H1 (cell line): ENCODE measurements at regions not wholly inside any gene's neighbourhood (a gene's known extent, or its start where the extent isn't known, plus 50 kb on each side); places are given as distances from the start of the nearest gene placed in this dataset.

Experiments
- CTCF ChIA-PET: fragments of 300-600 bp; sonication (Branson Sonifier 250); formaldehyde crosslinking; loops from one replicate; lab custom pipeline; 2021; ENCODE audit not compliant: partially characterized antibody; lab: Charles Lee
- POLR2A ChIA-PET: fragments of 300-600 bp; sonication (Branson Sonifier 250); formaldehyde crosslinking; loops from one replicate; lab custom pipeline; 2021; ENCODE audit warnings: inconsistent platforms; ENCODE audit not compliant: partially characterized antibody; lab: Charles Lee
- DNase-seq, 2 experiments: peaks; one replicate each; pipeline versions ENCODE4 v3.0.0 to v3.0.0-alpha.2; 2010 to 2022; ENCODE audit warnings: low spot score in 2 of 2, low read depth in 1 of 2, mixed read lengths in 1 of 2
- FAIRE-seq: peaks from 2 replicates; lab custom pipeline; 2011; peaks lifted over from hg19 to GRCh38; lab: Jason Lieb, UNC
- H2AFZ ChIP-seq: 2 replicates; pipeline ENCODE4 v1.8.1; 2012; ENCODE audit warnings: low read length, inconsistent platforms
- H2AK5ac ChIP-seq: 2 replicates; pipeline ENCODE4 v1.6.1; 2013; ENCODE audit warnings: low read depth, low read length
- H2BK120ac ChIP-seq: replicated peaks from 2 replicates; pipeline ENCODE3; 2013; ENCODE audit warnings: low read depth, low read length, inconsistent platforms
- H2BK12ac ChIP-seq: 2 replicates; pipeline ENCODE4 v1.6.1; 2013; ENCODE audit warnings: low read depth, low read length
- H2BK15ac ChIP-seq: 2 replicates; pipeline ENCODE4 v1.6.1; 2013; ENCODE audit warnings: low read length
- H2BK20ac ChIP-seq: 2 replicates; pipeline ENCODE4 v1.6.1; 2013; ENCODE audit warnings: low read length
- H2BK5ac ChIP-seq: 2 replicates; pipeline ENCODE4 v1.6.1; 2013; ENCODE audit warnings: low read depth, low read length
- H3K14ac ChIP-seq: 2 replicates; pipeline ENCODE4 v1.6.1; 2013; ENCODE audit warnings: inconsistent platforms; ENCODE audit not compliant: insufficient read length
- H3K18ac ChIP-seq: 2 replicates; pipeline ENCODE4 v1.6.1; 2013; ENCODE audit warnings: low read length; ENCODE audit errors: extremely low read depth
- H3K23ac ChIP-seq: 2 replicates; pipeline ENCODE4 v1.6.1; 2013; ENCODE audit warnings: inconsistent platforms; ENCODE audit not compliant: insufficient read length
- H3K23me2 ChIP-seq: 2 replicates; pipeline ENCODE4 v1.6.1; 2013; ENCODE audit warnings: low read depth, low read length
- H3K27ac ChIP-seq: 2 replicates; pipeline ENCODE4 v1.6.1; 2011; ENCODE audit warnings: low read depth, low read length, inconsistent platforms
- H3K27me3 ChIP-seq, 4 experiments: replicated peaks in 1 of 4; 1 replicate in 1 of 4; 2 replicates in 3 of 4; pipeline versions ENCODE4 v1.6.1 to v1.8.1; 2011 to 2013; ENCODE audit warnings: low read length in 3 of 4, mild to moderate bottlenecking in 3 of 4, inconsistent platforms in 2 of 4, mixed read lengths in 2 of 4, moderate library complexity in 1 of 4; ENCODE audit not compliant: control insufficient read depth in 3 of 4, insufficient read depth in 3 of 4; ENCODE audit errors: extremely low read depth in 1 of 4
- H3K36me3 ChIP-seq, 4 experiments: 2 replicates each; pipeline versions ENCODE4 v1.6.1 to v1.8.1; 2011 to 2013; ENCODE audit warnings: mild to moderate bottlenecking in 4 of 4, low read length in 3 of 4, moderate library complexity in 2 of 4, control low read depth in 1 of 4, inconsistent platforms in 1 of 4; ENCODE audit not compliant: insufficient read depth in 4 of 4, control insufficient read depth in 2 of 4
- H3K4ac ChIP-seq: replicated peaks from 2 replicates; pipeline ENCODE3; 2013; ENCODE audit warnings: low read length, low read depth, mixed read lengths, inconsistent platforms; ENCODE audit not compliant: insufficient read length
- H3K4me1 ChIP-seq, 4 experiments: replicated peaks in 1 of 4; 1 replicate in 1 of 4; 2 replicates in 3 of 4; pipeline versions ENCODE4 v1.6.1 to v1.8.1; 2011 to 2013; ENCODE audit warnings: low read length in 3 of 4, inconsistent platforms in 2 of 4, mixed read lengths in 1 of 4; ENCODE audit not compliant: insufficient read depth in 4 of 4, control insufficient read depth in 3 of 4
- H3K4me2 ChIP-seq, 2 experiments: 2 replicates each; pipeline versions ENCODE4 v1.6.1 to v1.8.1; 2011 to 2013; ENCODE audit warnings: low read depth in 2 of 2, low read length in 2 of 2, control low read depth in 1 of 2, inconsistent platforms in 1 of 2, mild to moderate bottlenecking in 1 of 2; ENCODE audit not compliant: insufficient read depth in 1 of 2
- H3K4me3 ChIP-seq, 4 experiments: fragments of 200-600, 300-600 bp in 1 of 4; sonication (generic), shearing (Covaris generic), sonication (Bioruptor Twin) in 1 of 4; 2 replicates each; pipeline versions ENCODE4 v1.5.1 to v1.8.1; 2011 to 2016; ENCODE audit warnings: low read length in 4 of 4, low read depth in 3 of 4, control low read depth in 2 of 4, inconsistent platforms in 2 of 4, mild to moderate bottlenecking in 2 of 4, mixed read lengths in 1 of 4, moderate library complexity in 1 of 4; ENCODE audit not compliant: insufficient read depth in 2 of 4; ENCODE audit errors: extremely low read depth in 1 of 4
- H3K56ac ChIP-seq: replicated peaks from 2 replicates; pipeline ENCODE3; 2013; ENCODE audit warnings: low read depth, mild to moderate bottlenecking, mixed read lengths, low read length, inconsistent platforms; ENCODE audit not compliant: insufficient read length
- H3K79me1 ChIP-seq: 2 replicates; pipeline ENCODE4 v1.6.1; 2013; ENCODE audit warnings: low read depth, low read length, control low read depth
- H3K79me2 ChIP-seq, 2 experiments: 2 replicates each; pipeline versions ENCODE4 v1.6.1 to v1.8.1; 2012 to 2013; ENCODE audit warnings: low read length in 2 of 2, mild to moderate bottlenecking in 2 of 2, inconsistent platforms in 1 of 2; ENCODE audit not compliant: insufficient read depth in 2 of 2, control insufficient read depth in 1 of 2
- H3K9ac ChIP-seq, 4 experiments: replicated peaks in 1 of 4; 1 replicate in 1 of 4; 2 replicates in 3 of 4; pipeline versions ENCODE4 v1.6.1 to v1.8.1; 2011 to 2013; ENCODE audit warnings: low read depth in 3 of 4, low read length in 3 of 4, control low read depth in 2 of 4, mild to moderate bottlenecking in 2 of 4, moderate library complexity in 2 of 4, inconsistent platforms in 1 of 4; ENCODE audit errors: extremely low read depth in 1 of 4
- H3K9me3 ChIP-seq, 2 experiments: 2 replicates each; pipeline versions ENCODE4 v1.6.1 to v1.8.1; 2012 to 2013; ENCODE audit warnings: mild to moderate bottlenecking in 2 of 2, moderate library complexity in 2 of 2, control low read depth in 1 of 2, inconsistent platforms in 1 of 2, low read depth in 1 of 2, low read length in 1 of 2, mixed read lengths in 1 of 2; ENCODE audit not compliant: insufficient read depth in 2 of 2
- H4K20me1 ChIP-seq, 2 experiments: replicated peaks in 1 of 2; 2 replicates each; pipeline versions ENCODE3 to v1.8.1; 2011 to 2013; ENCODE audit warnings: inconsistent platforms in 2 of 2, low read length in 2 of 2, mild to moderate bottlenecking in 1 of 2; ENCODE audit not compliant: insufficient read depth in 2 of 2, control insufficient read depth in 1 of 2
- H4K5ac ChIP-seq: 2 replicates; pipeline ENCODE4 v1.6.1; 2013; ENCODE audit warnings: low read length, low read depth, mixed read lengths, inconsistent platforms; ENCODE audit not compliant: insufficient read length
- H4K8ac ChIP-seq: 2 replicates; pipeline ENCODE4 v1.8.0; 2013; ENCODE audit warnings: mild to moderate bottlenecking, moderate library complexity, low read length, inconsistent platforms; ENCODE audit not compliant: insufficient read depth; ENCODE audit errors: extremely low read depth
- H4K91ac ChIP-seq: replicated peaks from 2 replicates; pipeline ENCODE3; 2013; ENCODE audit warnings: low read length, mixed read lengths, inconsistent platforms; ENCODE audit not compliant: insufficient read length
- BACH1 ChIP-seq: IDR thresholded peaks from 2 replicates; pipeline ENCODE4 v1.6.1; 2012; ENCODE audit warnings: low read length, improper control_type of control experiment
- BCL11A ChIP-seq, 2 experiments: IDR thresholded peaks; one replicate each; pipeline ENCODE4 v1.6.1; 2011; ENCODE audit warnings: low read depth in 2 of 2, low read length in 2 of 2, mild to moderate bottlenecking in 2 of 2
- CEBPB ChIP-seq: IDR thresholded peaks from 2 replicates; pipeline ENCODE4 v1.6.1; 2012; ENCODE audit warnings: low read depth, low read length
- CHD1 ChIP-seq: IDR thresholded peaks from 2 replicates; pipeline ENCODE4 v1.6.1; 2012; ENCODE audit warnings: low read depth, low read length, improper control_type of control experiment
- CREB1 ChIP-seq: IDR thresholded peaks from 2 replicates; pipeline ENCODE4 v1.6.1; 2012; ENCODE audit warnings: inconsistent platforms
- EZH2 ChIP-seq: fragments of 200-600 bp; sonication (generic); IDR thresholded peaks from 2 replicates; pipeline ENCODE4 v1.7.1; 2012; ENCODE audit warnings: low read depth, mild to moderate bottlenecking, moderate library complexity, low read length, inconsistent platforms; ENCODE audit not compliant: severe bottlenecking
- FOSL1 ChIP-seq: IDR thresholded peaks from 2 replicates; pipeline ENCODE4 v1.6.1; 2011; ENCODE audit warnings: mild to moderate bottlenecking, low read depth, low read length, moderate library complexity; ENCODE audit not compliant: insufficient read depth
- JUN ChIP-seq: IDR thresholded peaks from 2 replicates; pipeline ENCODE4 v1.6.1; 2011; ENCODE audit warnings: low read depth, mild to moderate bottlenecking, improper control_type of control experiment, low read length
- JUND ChIP-seq: IDR thresholded peaks from 2 replicates; pipeline ENCODE4 v1.6.1; 2011; ENCODE audit warnings: mild to moderate bottlenecking, improper control_type of control experiment, low read length
- KDM5A ChIP-seq: fragments of 200-600 bp; IDR thresholded peaks from 2 replicates; pipeline ENCODE4 v1.7.1; 2012; ENCODE audit warnings: mild to moderate bottlenecking, low read length, inconsistent platforms, mixed read lengths
- POLR2A ChIP-seq, 2 experiments: IDR thresholded peaks; 1 replicate in 1 of 2; 2 replicates in 1 of 2; pipeline ENCODE4 v1.6.1; 2011; ENCODE audit warnings: low read depth in 2 of 2, low read length in 2 of 2, mild to moderate bottlenecking in 2 of 2; ENCODE audit errors: control extremely low read depth in 1 of 2
- POU5F1 ChIP-seq: IDR thresholded peaks from 2 replicates; pipeline ENCODE4 v1.6.1; 2011; ENCODE audit warnings: low read depth, mild to moderate bottlenecking, low read length, moderate library complexity
- SIN3A ChIP-seq, 2 experiments: IDR thresholded peaks in 1 of 2; conservative IDR thresholded peaks in 1 of 2; 2 replicates each; pipeline ENCODE4 v1.6.1; 2011 to 2012; ENCODE audit warnings: low read length in 2 of 2, improper control_type of control experiment in 1 of 2, low read depth in 1 of 2, mild to moderate bottlenecking in 1 of 2
- SP4 ChIP-seq: IDR thresholded peaks from 2 replicates; pipeline ENCODE4 v1.6.1; 2012; ENCODE audit warnings: low read length, inconsistent platforms
- SRF ChIP-seq: IDR thresholded peaks from 2 replicates; pipeline ENCODE4 v1.6.1; 2011; ENCODE audit warnings: mild to moderate bottlenecking, low read depth, low read length, moderate library complexity
- YY1 ChIP-seq: IDR thresholded peaks from 2 replicates; pipeline ENCODE4 v1.6.1; 2011; ENCODE audit warnings: low read depth, mild to moderate bottlenecking, low read length
- WGBS, 2 experiments: shearing (Covaris generic) in 1 of 2; methylation state at CpG; one replicate each; pipeline versions ENCODE4 v1.1.6 to v1.1.7; 2013 to 2015; ENCODE audit warnings: low lambda C conversion rate in 2 of 2, mixed read lengths in 2 of 2, inconsistent platforms in 1 of 2, low coverage in 1 of 2, missing lambda C conversion rate in 1 of 2; ENCODE audit not compliant: insufficient replicate concordance in 2 of 2, insufficient coverage in 1 of 2, insufficient read length in 1 of 2; ENCODE audit errors: extremely low coverage in 1 of 2, missing lambda C conversion rate in 1 of 2; 5-methylcytosine and 5-hydroxymethylcytosine counted together
- TF ChIP-seq, protein P1 (sequence below): IDR thresholded peaks from 2 replicates; pipeline ENCODE4 v1.6.1; 2011; ENCODE audit warnings: low read depth, mild to moderate bottlenecking, low read length; ENCODE audit not compliant: insufficient read depth

DNA sequence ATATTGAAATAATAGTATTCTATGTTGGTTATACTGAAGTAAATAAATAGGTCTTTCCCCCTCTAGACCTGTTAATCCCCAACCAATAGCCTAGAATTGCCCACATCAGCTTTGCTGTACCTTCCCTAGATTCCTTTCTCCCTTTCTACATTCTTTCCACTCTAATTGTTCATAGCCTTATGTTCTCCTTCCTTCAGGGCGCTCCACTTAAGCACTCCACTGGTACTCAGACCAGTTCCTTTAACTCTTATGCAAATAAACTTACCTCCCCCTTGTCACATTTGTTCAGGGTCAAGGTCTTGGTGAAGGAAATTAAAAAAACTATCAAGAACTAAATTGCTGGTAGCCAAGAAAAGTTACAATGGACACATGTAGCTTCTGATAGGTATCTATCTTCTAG lies 294.8 kb downstream of the UTP18 start:
- Histone ChIP-seq H3K36me3 (no peaks in the 10 kb centered on the region), H4K5ac (no peak overlapping the region), H4K20me1 (no peaks in the 10 kb centered on the region), H3K27ac (no peak overlapping the region), H2BK20ac (no peak overlapping the region), H3K79me1 (no peaks in the 10 kb centered on the region), H3K4me3 (no peak overlapping the region), H3K18ac (no peak overlapping the region), H3K4me1 (no peaks in the 10 kb centered on the region), H3K23ac (no peak overlapping the region), H3K4me2 (no peak overlapping the region), H2AK5ac (no peak overlapping the region), H3K9ac (no peak overlapping the region), H2BK5ac (no peak overlapping the region), H4K8ac (no peak overlapping the region), H2AFZ (no peak overlapping the region), H4K91ac (no peak overlapping the region), H3K79me2 (no peaks in the 10 kb centered on the region), H3K4ac (no peak overlapping the region), H2BK15ac (no peak overlapping the region), H3K27me3 (no peaks in the 10 kb centered on the region), H2BK120ac (no peak overlapping the region), H3K14ac (no peak overlapping the region), H3K23me2 (no peaks in the 10 kb centered on the region), H3K9me3 (no peaks in the 10 kb centered on the region), H3K56ac (no peak overlapping the region), H2BK12ac (no peak overlapping the region)
- WGBS, 2 experiments: 93% methylated on average over 1 of the region's 1 CpG; no CpG with 5 or more reads in 1 of the 2 experiments
- CTCF ChIA-PET: interaction anchor here (1.0 to 2.1 kb wide), 3 partner anchors 8 to 26 kb away, joined by 3 to 6 read pairs (median 4); no protein-coding TSS in a partner anchor
- DNase-seq: no peak
- FAIRE-seq: no peak
- POLR2A ChIA-PET: no interaction called here
- no peak for TF ChIP-seq BACH1
- TF ChIP-seq JUN: no peak
- TF ChIP-seq YY1: no peak
- no peak for TF ChIP-seq EZH2
- no peak for TF ChIP-seq CREB1
- TF ChIP-seq CEBPB: no peak
- TF ChIP-seq, protein P1, sequence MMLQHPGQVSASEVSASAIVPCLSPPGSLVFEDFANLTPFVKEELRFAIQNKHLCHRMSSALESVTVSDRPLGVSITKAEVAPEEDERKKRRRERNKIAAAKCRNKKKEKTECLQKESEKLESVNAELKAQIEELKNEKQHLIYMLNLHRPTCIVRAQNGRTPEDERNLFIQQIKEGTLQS: no peak
- TF ChIP-seq SRF: no peak
- no peak for TF ChIP-seq BCL11A (IDR thresholded peaks at IDR 0.05; ENCODE audit: low read depth in 2 of 2, low read length in 2 of 2)
- no peak for TF ChIP-seq JUND
- no peak for TF ChIP-seq POLR2A (IDR thresholded peaks at IDR 0.05; ENCODE audit: control extremely low read depth in 1 of 2, low read depth in 2 of 2, low read length in 2 of 2)
- TF ChIP-seq SIN3A (conservative IDR thresholded peaks at IDR 0.05 in 1 of 2, IDR thresholded peaks at IDR 0.05 in 1 of 2; ENCODE audit: low read depth in 1 of 2, low read length in 2 of 2): no peak
- no peak for TF ChIP-seq POU5F1
- no peak for TF ChIP-seq KDM5A
- no peak for TF ChIP-seq FOSL1
- TF ChIP-seq SP4: no peak
- TF ChIP-seq CHD1: no peak
